ENCODE measurements at regions not wholly inside any gene's neighbourhood (a gene's known extent, or its start where the extent isn't known, plus 50 kb on each side); places are given as distances from the start of the nearest gene placed in this dataset.
A peak's percentile ranks its signal among the peaks of the same experiment; 100 is the strongest.

DNA sequence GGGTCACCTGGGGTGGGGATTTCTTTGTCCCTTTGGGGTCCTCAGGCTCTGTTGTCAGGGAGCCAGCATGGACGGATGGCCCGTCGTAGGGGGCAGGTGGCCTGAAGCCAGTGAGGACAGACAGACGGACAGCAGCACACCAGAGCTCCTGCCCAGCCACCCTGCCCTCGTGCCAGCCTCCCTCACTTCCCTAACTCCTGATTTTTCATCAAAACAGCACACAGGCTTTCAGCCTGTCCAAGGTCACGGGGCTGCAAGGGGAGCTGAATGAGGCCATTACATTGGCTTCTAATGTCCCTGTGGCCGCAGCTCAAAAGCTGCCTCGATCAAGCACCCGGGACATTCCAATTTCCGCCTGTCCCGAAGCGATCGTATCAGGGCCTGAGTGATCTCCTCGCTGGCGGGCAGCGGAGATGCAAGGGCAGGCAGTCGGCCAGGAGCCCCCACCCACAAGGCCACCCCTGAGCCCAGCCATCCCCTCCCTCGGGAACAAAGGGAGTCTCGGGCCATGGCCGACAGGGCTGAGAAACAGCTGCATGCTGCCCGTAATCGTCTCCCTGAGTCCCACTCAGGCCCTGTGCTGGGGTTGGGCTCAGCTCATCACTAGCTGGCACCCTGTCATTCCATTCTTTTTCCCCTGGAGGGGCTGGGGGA is 50.5 kb upstream of the RNU6ATAC start:
- H3K4me2 ChIP-seq (ENCODE audit: low read depth, low read length) = no peak overlapping the region; the same call in 1 of the 2 replicates
- peak overlapping the region; percentile 97 for H2BK120ac ChIP-seq (ENCODE audit: low read depth, low read length)
- in situ Hi-C loops (cut with MboI; ENCODE audit: low sequenced_read_pairs) = no loop called here
- peak overlapping the region; percentile 79 for H4K5ac ChIP-seq (ENCODE audit: low read depth, low read length)
- H3K79me1 ChIP-seq (ENCODE audit: low read depth in 1 of 2, low read length in 2 of 2) = no peaks in the 10 kb centered on the region
- H4K91ac ChIP-seq (ENCODE audit: insufficient read depth, low read depth, low read length) = peak overlapping the region; percentile 95
- H2BK15ac ChIP-seq (ENCODE audit: low read depth, low read length) = peak overlapping the region; percentile 73; the same call in 2 of the 3 replicates
- no peak overlapping the region for H3K4me3 ChIP-seq (ENCODE audit: insufficient read depth, low read depth, low read length)
- H3K27ac ChIP-seq (ENCODE audit: insufficient read depth, low read length) = peak overlapping the region; percentile 99
- H2BK20ac ChIP-seq (ENCODE audit: low read depth, low read length) = peak overlapping the region; percentile 69
- H3K18ac ChIP-seq (ENCODE audit: low read depth, low read length) = peak overlapping the region; percentile 92
- peak overlapping the region; percentile 68 for H3K9ac ChIP-seq (ENCODE audit: low read depth, low read length)
- peak overlapping the region; percentile 95 for H3K23ac ChIP-seq (ENCODE audit: low read depth, low read length)
- WGBS, 2 experiments (ENCODE audit: extremely low coverage in 2 of 2, insufficient read length in 1 of 2) = 61% methylated on average over 7 of the region's 22 CpGs; no CpG with 5 or more reads in 1 of the 2 experiments
- dilution Hi-C loops (cut with HindIII; ENCODE audit: low sequenced_read_pairs, unreplicated experiment) = no loop called here
- no peaks in the 10 kb centered on the region for H4K20me1 ChIP-seq (ENCODE audit: insufficient read depth, low read length)
- peaks cover 33% of the 10 kb centered on the region for H3K4me1 ChIP-seq (ENCODE audit: control insufficient read depth, insufficient read depth, low read length)
- peak overlapping the region; percentile 99 for H3K4ac ChIP-seq (ENCODE audit: low read depth, low read length)
- H4K8ac ChIP-seq (ENCODE audit: low read depth in 2 of 2, low read length in 2 of 2) = peak overlapping the region; percentile 94 to 99
- no peaks in the 10 kb centered on the region for H3K27me3 ChIP-seq (ENCODE audit: control insufficient read depth, insufficient read depth, low read length)
- peak overlapping the region; percentile 97 for H2BK5ac ChIP-seq (ENCODE audit: low read depth, low read length, poor library complexity, severe bottlenecking)
- H3K14ac ChIP-seq (replicated peaks; ENCODE audit: low read depth, low read length) = peak overlapping the region; percentile 98
- intact Hi-C loops (cut with micrococcal nuclease) = loop anchor here (5.0 kb wide), 1 partner anchor 102 kb away; no protein-coding TSS in a partner anchor
- H2AFZ ChIP-seq (replicated peaks; ENCODE audit: low read length, poor library complexity) = peak overlapping the region; percentile 90
- ChIA-PET POLR2A (ENCODE audit: unreplicated experiment) (interaction anchor here (1.6 kb wide), 1 partner anchor 8 kb away, joined by 4 read pairs; no protein-coding TSS in a partner anchor), CTCF (no interaction called here)
- H3K9me3 ChIP-seq (ENCODE audit: control insufficient read depth, insufficient read depth, low read length) = peaks cover 3% of the 10 kb centered on the region; the same call in 1 of the 2 replicates
- peak overlapping the region; percentile 80 for H2AK9ac ChIP-seq (replicated peaks; ENCODE audit: low read depth, low read length, poor library complexity)
- DNase-seq (no peak), ATAC-seq (ENCODE audit: low read depth) (peak; percentile 16)
- no peaks in the 10 kb centered on the region for H3K36me3 ChIP-seq (ENCODE audit: control insufficient read depth, insufficient read depth, low read length)
- TF ChIP-seq MAFK (IDR thresholded peaks at IDR 0.05; ENCODE audit: low read depth, low read length) = no peak
- TF ChIP-seq SMC3 (IDR thresholded peaks at IDR 0.05; ENCODE audit: low read depth, low read length) = no peak
- TF ChIP-seq MAZ (IDR thresholded peaks at IDR 0.05; ENCODE audit: borderline replicate concordance, low read depth, low read length) = 0 out of 2 replicates have a peak, but pooled peaks have one; percentile 8
- TF ChIP-seq NFE2L2 (IDR thresholded peaks at IDR 0.05; ENCODE audit: low read depth, low read length) = no peak
- no peak for TF ChIP-seq RFX5 (IDR thresholded peaks at IDR 0.05; ENCODE audit: low read depth, low read length)
- TF ChIP-seq CEBPB (IDR thresholded peaks at IDR 0.05; ENCODE audit: low read depth, low read length) = no peak
- no TSS peak for BruUV-seq (replicated peaks)
- peak overlapping the region; percentile 73 for H3K56ac ChIP-seq (ENCODE audit: extremely low read depth, insufficient read depth, low read length)
- peaks cover 15% of the 10 kb centered on the region; the same call in 1 of the 2 replicates for H3K9me1 ChIP-seq (ENCODE audit: insufficient read depth, low read length)
- H2AK5ac ChIP-seq (ENCODE audit: low read depth, low read length) = peak overlapping the region; percentile 98
